OCI-LY1 (cell line): ENCODE measurements at regions not wholly inside any gene's neighbourhood (a gene's known extent, or its start where the extent isn't known, plus 50 kb on each side); places are given as distances from the start of the nearest gene placed in this dataset.

ENCODE experiments used
- CTCF ChIP-seq: fragments of 200-600 bp; sonication (generic), shearing (Covaris generic); IDR thresholded peaks from 2 replicates; pipeline ENCODE4 v1.5.1; 2017; ENCODE audit warnings: mild to moderate bottlenecking, antibody characterized with exemption, low read length, moderate library complexity, mixed read lengths
- EZH2 ChIP-seq: fragments of 200-600 bp; sonication (generic), shearing (Covaris generic); IDR thresholded peaks from 2 replicates; pipeline ENCODE4 v1.8.0; 2017; ENCODE audit warnings: borderline replicate concordance, mixed run types, mild to moderate bottlenecking, antibody characterized with exemption, low read length, moderate library complexity, mixed read lengths

- TF ChIP-seq CTCF (no peak), EZH2 (no peak)
Measured at GRCh38 chr13:111039735-111040134, 75.4 kb upstream of the ARHGEF7 start.
